Stimulated activated CD4-positive, alpha-beta T cell treated with anti-CD3 and anti-CD28 coated beads, TNF-alpha, amount 100 ng/mL, for 24 hours (primary cell): ENCODE measurements at regions not wholly inside any gene's neighbourhood (a gene's known extent, or its start where the extent isn't known, plus 50 kb on each side); places are given as distances from the start of the nearest gene placed in this dataset.
"Not testable (repeated sequence)": the region's sequence is repeated elsewhere in the genome, so short reads cannot be mapped to it uniquely, and the experiment has no call there.

ENCODE experiments used
- DNase-seq, 3 experiments: peaks; one replicate each; pipeline ENCODE4 v3.0.0-alpha.2; 2020; ENCODE audit warnings: low read depth in 3 of 3

- DNase-seq: no peak
Observed at GRCh38 chr14:89531661-89532335, 114.8 kb upstream of the FOXN3 start.

- DNase-seq: no peak
Observed at GRCh38 chr14:89524990-89525667, 108.1 kb upstream of the FOXN3 start.

- DNase-seq: no peak
Observed at GRCh38 chr14:89524412-89524811, 107.4 kb upstream of the FOXN3 start.

GRCh38 chr14:89521988-89522387 is 105.0 kb upstream of the FOXN3 start:
- no peak for DNase-seq

- DNase-seq: no peak
Observed at GRCh38 chr14:89519040-89519439, 102.0 kb upstream of the FOXN3 start.

GRCh38 chr14:89516173-89516572 is 99.1 kb upstream of the FOXN3 start:
- DNase-seq: no peak

- no peak for DNase-seq
Observed at GRCh38 chr14:89514601-89515000, 97.6 kb upstream of the FOXN3 start.

GRCh38 chr14:89509891-89510290 is 92.9 kb upstream of the FOXN3 start:
- DNase-seq: no peak

GRCh38 chr14:89508863-89509262 is 91.8 kb upstream of the FOXN3 start:
- no peak for DNase-seq

- DNase-seq: no peak
Observed at GRCh38 chr14:89507926-89508460, 91.0 kb upstream of the FOXN3 start.

- no peak for DNase-seq
Observed at GRCh38 chr14:89507521-89507920, 90.5 kb upstream of the FOXN3 start.

- DNase-seq: not testable (repeated sequence)
Observed at GRCh38 chr14:89506891-89507452, 89.9 kb upstream of the FOXN3 start.

GRCh38 chr14:89504602-89505313 is 87.7 kb upstream of the FOXN3 start:
- no peak for DNase-seq

- DNase-seq: no peak
Observed at GRCh38 chr14:89504091-89504490, 87.1 kb upstream of the FOXN3 start.

GRCh38 chr14:89503431-89503996 is 86.5 kb upstream of the FOXN3 start:
- DNase-seq: no peak

GRCh38 chr14:89502966-89503365 is 85.9 kb upstream of the FOXN3 start:
- no peak for DNase-seq

- DNase-seq: no peak
Observed at GRCh38 chr14:89501381-89501780, 84.3 kb upstream of the FOXN3 start.

- no peak for DNase-seq
Observed at GRCh38 chr14:89500303-89500702, 83.3 kb upstream of the FOXN3 start.

GRCh38 chr14:89498878-89499277 is 81.8 kb upstream of the FOXN3 start:
- no peak for DNase-seq

GRCh38 chr14:89495718-89496117 is 78.7 kb upstream of the FOXN3 start:
- DNase-seq: no peak

- no peak for DNase-seq
Observed at GRCh38 chr14:89493877-89494634, 77.0 kb upstream of the FOXN3 start.
